HL-60 (cell line): ENCODE measurements at regions not wholly inside any gene's neighbourhood (a gene's known extent, or its start where the extent isn't known, plus 50 kb on each side); places are given as distances from the start of the nearest gene placed in this dataset.
"Not testable (repeated sequence)": the region's sequence is repeated elsewhere in the genome, so short reads cannot be mapped to it uniquely, and the experiment has no call there.

Experiments
- DNase-seq, 2 experiments: peaks; one replicate each; pipeline ENCODE4 v3.0.0-alpha.2; 2010 to 2020; ENCODE audit warnings: low read depth in 1 of 2, low spot score in 1 of 2
- H3K27ac ChIP-seq: fragments of 250-450 bp; sonication (Bioruptor Pico); replicated peaks from 2 replicates; pipeline ENCODE4 v1.5.1; 2020; ENCODE audit warnings: mild to moderate bottlenecking, moderate library complexity
- H3K27me3 ChIP-seq: fragments of 250-450 bp; sonication (Bioruptor Pico); 2 replicates; pipeline ENCODE4 v1.5.1; 2021; ENCODE audit warnings: mild to moderate bottlenecking, moderate library complexity; ENCODE audit not compliant: insufficient read depth, poor library complexity, severe bottlenecking
- H3K4me3 ChIP-seq: replicated peaks from 2 replicates; pipeline ENCODE4 v1.5.1; 2011; ENCODE audit warnings: mild to moderate bottlenecking, control low read depth, low read length; ENCODE audit not compliant: insufficient read depth
- GABPA ChIP-seq: IDR thresholded peaks from 2 replicates; pipeline ENCODE4 v1.6.1; 2012; ENCODE audit warnings: low read depth
- POLR2AphosphoS5 ChIP-seq: IDR thresholded peaks from 2 replicates; pipeline ENCODE4 v1.6.1; 2012; ENCODE audit warnings: low read depth
- SPI1 ChIP-seq: IDR thresholded peaks from 2 replicates; pipeline ENCODE4 v1.6.1; 2012; ENCODE audit warnings: low read depth, mild to moderate bottlenecking, borderline replicate concordance
- TF ChIP-seq, protein P1 (sequence below): IDR thresholded peaks from 2 replicates; pipeline ENCODE4 v1.6.1; 2012; ENCODE audit warnings: low read depth; ENCODE audit not compliant: insufficient replicate concordance
- TF ChIP-seq, protein P2 (sequence below): IDR thresholded peaks from one replicate; pipeline ENCODE4 v1.5.1; 2011; ENCODE audit warnings: low read length, control low read depth, inconsistent platforms; ENCODE audit not compliant: insufficient read depth

DNA sequence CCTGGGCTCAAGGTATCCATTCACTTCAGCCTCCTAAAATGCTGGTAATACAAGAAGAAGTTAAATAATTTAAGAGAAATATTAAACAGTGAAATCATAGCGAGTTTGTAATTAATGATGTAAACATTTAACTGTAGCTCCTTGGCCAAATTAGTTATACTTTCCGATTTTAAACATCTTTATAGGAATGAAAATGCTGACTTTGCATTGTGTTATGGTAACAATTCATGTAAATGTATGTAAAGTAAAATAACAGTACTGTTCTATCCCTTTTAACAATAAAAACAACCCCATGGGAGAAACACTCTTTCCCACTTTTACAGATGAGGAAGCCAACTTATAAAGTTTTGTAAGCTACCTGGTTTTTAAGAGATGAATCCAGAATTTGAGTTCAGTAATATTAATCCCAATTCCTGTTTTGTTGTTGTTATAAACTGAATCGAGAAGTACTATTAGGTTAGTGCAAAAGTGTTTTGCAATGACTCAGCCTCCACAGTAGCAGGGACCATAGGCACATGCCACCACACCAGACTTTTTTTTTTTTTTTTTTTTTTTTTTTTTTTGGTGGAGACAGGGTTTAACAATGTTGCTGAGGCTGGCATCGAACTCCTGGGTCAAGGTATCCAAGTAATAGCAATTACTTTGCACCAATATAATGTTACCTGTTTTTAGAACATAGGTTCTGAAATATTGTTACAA is 1360.4 kb downstream of the BRINP3 start:
- H3K4me3 ChIP-seq = no peak overlapping the region
- no peak for DNase-seq
- no peaks in the 10 kb centered on the region for H3K27me3 ChIP-seq
- no peak overlapping the region for H3K27ac ChIP-seq
- TF ChIP-seq SPI1 = no peak

- TF ChIP-seq GABPA (no peak), POLR2AphosphoS5 (no peak)
- Histone ChIP-seq H3K27ac (no peak overlapping the region), H3K27me3 (no peaks in the 10 kb centered on the region), H3K4me3 (no peak overlapping the region)
- DNase-seq = no peak
Observed at GRCh38 chr1:189121941-189122340, 1355.7 kb downstream of the BRINP3 start.

DNA sequence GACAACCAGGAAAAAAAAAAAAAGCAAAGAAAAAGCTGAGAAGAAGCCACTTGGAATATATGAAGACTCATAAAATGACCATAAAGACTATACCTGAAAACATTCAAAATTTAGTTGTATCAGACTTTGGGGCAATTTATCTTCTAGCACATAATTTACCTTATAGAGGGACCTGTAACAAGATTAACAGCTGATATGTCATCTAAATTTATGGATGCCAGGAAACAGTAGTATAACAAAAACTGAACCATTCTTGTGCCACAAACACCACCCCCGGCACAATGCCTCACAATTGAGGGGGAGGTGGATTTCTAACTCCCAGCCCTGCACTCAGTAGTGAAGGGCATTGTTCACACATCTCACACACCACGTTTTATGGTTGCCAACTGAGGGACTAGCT is 1352.0 kb downstream of the BRINP3 start:
- Histone ChIP-seq H3K4me3 (no peak overlapping the region), H3K27me3 (no peaks in the 10 kb centered on the region), H3K27ac (no peak overlapping the region)
- TF ChIP-seq, protein P1, sequence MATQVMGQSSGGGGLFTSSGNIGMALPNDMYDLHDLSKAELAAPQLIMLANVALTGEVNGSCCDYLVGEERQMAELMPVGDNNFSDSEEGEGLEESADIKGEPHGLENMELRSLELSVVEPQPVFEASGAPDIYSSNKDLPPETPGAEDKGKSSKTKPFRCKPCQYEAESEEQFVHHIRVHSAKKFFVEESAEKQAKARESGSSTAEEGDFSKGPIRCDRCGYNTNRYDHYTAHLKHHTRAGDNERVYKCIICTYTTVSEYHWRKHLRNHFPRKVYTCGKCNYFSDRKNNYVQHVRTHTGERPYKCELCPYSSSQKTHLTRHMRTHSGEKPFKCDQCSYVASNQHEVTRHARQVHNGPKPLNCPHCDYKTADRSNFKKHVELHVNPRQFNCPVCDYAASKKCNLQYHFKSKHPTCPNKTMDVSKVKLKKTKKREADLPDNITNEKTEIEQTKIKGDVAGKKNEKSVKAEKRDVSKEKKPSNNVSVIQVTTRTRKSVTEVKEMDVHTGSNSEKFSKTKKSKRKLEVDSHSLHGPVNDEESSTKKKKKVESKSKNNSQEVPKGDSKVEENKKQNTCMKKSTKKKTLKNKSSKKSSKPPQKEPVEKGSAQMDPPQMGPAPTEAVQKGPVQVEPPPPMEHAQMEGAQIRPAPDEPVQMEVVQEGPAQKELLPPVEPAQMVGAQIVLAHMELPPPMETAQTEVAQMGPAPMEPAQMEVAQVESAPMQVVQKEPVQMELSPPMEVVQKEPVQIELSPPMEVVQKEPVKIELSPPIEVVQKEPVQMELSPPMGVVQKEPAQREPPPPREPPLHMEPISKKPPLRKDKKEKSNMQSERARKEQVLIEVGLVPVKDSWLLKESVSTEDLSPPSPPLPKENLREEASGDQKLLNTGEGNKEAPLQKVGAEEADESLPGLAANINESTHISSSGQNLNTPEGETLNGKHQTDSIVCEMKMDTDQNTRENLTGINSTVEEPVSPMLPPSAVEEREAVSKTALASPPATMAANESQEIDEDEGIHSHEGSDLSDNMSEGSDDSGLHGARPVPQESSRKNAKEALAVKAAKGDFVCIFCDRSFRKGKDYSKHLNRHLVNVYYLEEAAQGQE = no peak
- TF ChIP-seq GABPA (no peak), POLR2AphosphoS5 (no peak)
- DNase-seq = no peak

GRCh38 chr1:189131576-189131975 is 1346.1 kb downstream of the BRINP3 start:
- no peak for DNase-seq
- H3K4me3 ChIP-seq = no peak overlapping the region
- no peaks in the 10 kb centered on the region for H3K27me3 ChIP-seq
- no peak overlapping the region for H3K27ac ChIP-seq
- TF ChIP-seq POLR2AphosphoS5 = no peak
- TF ChIP-seq, protein P2, sequence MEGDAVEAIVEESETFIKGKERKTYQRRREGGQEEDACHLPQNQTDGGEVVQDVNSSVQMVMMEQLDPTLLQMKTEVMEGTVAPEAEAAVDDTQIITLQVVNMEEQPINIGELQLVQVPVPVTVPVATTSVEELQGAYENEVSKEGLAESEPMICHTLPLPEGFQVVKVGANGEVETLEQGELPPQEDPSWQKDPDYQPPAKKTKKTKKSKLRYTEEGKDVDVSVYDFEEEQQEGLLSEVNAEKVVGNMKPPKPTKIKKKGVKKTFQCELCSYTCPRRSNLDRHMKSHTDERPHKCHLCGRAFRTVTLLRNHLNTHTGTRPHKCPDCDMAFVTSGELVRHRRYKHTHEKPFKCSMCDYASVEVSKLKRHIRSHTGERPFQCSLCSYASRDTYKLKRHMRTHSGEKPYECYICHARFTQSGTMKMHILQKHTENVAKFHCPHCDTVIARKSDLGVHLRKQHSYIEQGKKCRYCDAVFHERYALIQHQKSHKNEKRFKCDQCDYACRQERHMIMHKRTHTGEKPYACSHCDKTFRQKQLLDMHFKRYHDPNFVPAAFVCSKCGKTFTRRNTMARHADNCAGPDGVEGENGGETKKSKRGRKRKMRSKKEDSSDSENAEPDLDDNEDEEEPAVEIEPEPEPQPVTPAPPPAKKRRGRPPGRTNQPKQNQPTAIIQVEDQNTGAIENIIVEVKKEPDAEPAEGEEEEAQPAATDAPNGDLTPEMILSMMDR = no peak

DNA sequence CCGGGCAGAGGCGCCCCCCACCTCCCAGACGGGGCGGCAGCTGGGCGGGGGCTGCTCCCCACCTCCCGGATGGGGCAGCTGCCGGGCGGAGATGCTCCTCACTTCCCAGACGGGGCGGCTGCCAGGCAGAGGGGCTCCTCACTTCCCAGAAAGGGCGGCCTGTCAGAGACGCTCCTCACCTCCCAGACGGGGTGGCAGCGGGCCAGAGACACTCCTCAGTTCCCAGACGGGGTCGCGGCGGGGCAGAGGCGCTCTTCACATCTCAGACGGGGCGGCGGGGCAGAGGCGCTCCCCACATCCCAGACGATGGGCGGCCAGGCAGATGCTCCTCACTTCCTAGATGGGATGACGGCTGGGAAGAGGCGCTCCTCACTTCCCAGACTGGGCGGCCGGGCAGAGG is 1337.9 kb downstream of the BRINP3 start:
- H3K27ac ChIP-seq, H3K27me3 ChIP-seq, H3K4me3 ChIP-seq, DNase-seq: not testable (repeated sequence)

GRCh38 chr1:189141056-189141455 is 1336.6 kb downstream of the BRINP3 start:
- TF ChIP-seq, protein P1 = no peak
- TF ChIP-seq POLR2AphosphoS5 (no peak), GABPA (no peak), SPI1 (no peak)
- TF ChIP-seq, protein P2 = no peak
- H3K4me3 ChIP-seq = no peak overlapping the region
- no peak overlapping the region for H3K27ac ChIP-seq
- H3K27me3 ChIP-seq = no peaks in the 10 kb centered on the region
- no peak for DNase-seq
